ACHN (cell line): ENCODE measurements at regions not wholly inside any gene's neighbourhood (a gene's known extent, or its start where the extent isn't known, plus 50 kb on each side); places are given as distances from the start of the nearest gene placed in this dataset.
"Not testable (repeated sequence)": the region's sequence is repeated elsewhere in the genome, so short reads cannot be mapped to it uniquely, and the experiment has no call there.

Experiments
- DNase-seq: peaks from one replicate; pipeline ENCODE4 v3.0.0-alpha.2; 2015
- in situ Hi-C: cut with HindIII; loops from 2 replicates; pipeline ENCODE4 v1.10.0; 2017; ENCODE audit warnings: low sequenced_read_pairs, low pct_ligation_motif_present, low pct_unique_long_range_greater_than_20kb

DNA sequence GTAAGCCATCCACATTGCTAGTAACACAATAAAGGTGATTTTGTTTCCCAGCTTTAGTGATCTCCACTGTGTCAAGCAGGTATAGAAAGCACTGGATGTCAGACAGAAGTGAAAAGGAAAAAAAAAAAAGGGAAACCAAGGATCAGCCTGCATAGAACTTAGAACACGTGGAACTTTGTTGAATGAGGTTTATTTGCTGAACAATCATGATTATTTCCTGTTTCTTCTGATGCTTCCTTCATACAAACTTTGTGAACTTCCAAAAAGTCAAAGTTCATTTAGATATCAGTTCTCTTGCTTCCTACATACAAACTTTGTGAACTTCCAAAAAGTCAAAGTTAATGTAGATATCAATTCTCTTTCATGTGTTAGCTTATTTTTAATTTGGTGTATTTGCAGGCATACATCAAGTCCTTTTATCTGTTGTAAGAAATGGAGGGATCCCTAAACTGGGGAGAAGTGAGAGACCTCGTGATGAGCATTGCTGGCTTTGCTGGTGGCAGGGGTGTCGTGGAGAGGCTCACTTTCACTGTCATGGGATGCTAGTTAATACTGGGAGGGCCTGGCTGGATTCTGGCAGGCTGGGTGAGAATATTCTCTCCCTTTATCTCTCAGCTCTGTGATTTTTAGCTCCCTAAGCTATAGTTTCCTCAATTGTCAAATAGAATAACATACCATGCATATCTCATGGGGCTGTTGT lies 298.4 kb downstream of the INHBA start:
- DNase-seq, result no peak
- in situ Hi-C loops, result no loop called here

DNA sequence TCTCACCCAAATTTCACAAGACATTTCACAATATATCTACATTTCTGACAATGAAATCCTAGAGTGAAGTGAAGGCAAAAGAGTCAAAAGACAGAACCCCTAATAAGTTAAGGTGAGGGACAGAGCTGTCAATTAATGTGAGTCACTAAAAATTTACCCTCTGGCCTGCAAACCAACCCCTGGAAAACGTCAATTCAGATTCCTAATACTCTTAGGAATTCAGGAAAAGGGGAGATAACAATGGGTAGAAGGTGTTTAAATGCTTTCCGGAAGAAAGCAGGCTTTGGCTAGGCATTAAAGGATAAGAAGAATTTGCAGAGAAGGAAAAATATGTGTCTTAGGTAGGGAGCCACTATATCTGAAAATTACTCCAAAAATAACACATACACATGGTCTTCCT lies 299.6 kb downstream of the INHBA start:
- no peak for DNase-seq
- in situ Hi-C loops, result no loop called here

DNA sequence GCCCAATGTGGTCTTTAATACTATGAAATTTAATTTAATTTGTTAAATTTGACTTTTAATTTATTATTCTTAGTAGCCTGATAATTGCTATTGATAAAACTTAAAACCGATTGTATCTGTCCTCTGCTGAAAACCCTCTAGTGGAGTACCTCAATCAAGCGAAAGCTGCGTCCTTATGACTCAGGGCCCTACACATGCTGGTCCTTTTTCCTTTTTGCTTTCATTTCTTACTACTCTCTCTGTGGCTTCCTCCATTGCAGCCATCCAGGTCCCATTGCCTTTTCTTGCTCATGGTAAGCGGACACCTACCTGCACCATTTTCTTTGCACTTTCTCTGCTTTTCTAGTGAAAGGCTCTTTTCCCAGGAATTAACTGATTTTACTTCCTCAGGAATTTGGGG lies 301.1 kb downstream of the INHBA start:
- DNase-seq, result no peak
- in situ Hi-C loops, result no loop called here

DNA sequence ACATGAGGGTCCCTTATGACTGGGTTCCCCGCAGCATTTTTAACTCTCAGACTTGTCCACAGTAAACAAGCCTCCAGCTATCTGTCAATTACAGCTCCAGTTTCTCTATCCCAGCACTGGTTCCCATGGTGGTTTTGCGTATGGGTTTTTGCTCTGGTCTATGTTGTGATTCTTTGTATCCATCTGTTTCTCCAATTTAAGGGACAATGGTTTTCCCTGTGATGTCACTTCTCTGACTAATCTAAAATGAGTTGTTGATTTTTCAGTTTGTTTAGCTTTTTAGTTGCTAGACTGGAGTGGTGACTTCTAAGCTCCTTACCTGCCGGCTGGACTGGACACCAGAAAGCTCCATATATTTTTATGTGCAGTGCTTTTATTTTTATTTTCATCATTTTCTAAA lies 303.7 kb downstream of the INHBA start:
- no peak for DNase-seq
- in situ Hi-C loops, result no loop called here

DNA sequence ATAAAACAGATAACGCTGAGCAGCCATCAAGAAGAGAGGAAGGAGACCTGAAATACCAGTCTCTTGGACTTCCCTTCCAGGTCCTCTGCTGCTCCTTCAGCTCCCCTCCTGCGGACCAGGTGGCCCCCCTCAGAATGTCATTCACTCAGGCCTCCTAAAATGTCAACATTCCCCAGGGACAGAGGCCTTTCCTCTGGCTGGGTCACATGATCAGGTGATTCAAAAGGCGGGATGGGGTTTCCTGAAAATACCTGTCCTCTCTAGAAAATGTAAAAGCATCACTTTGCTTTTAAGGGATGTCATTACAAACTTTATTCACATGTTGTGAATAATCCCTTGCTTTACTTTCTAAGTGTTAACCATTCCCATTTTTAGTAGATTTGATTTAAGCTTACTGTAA lies 311.1 kb downstream of the INHBA start:
- in situ Hi-C loops, result no loop called here
- DNase-seq, result no peak

DNA sequence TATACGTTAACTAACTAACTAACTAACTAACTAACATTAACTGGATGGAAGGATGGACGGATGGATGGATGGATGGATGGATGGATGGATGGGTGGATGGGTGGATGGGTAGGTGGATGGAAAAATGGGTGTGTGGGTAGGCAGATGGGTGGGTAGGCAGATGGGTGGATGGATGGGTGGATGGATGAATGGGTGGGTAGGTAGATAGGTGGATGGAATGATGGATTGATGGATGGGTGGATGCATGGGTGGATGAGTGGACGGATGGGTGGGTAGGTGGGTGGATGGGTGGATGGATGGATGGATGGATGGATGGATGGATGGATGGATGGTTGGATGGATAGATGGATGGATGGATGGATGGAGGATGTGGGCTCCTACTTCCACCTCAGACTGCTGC lies 314.0 kb downstream of the INHBA start:
- DNase-seq, in situ Hi-C loops: not testable (repeated sequence)

DNA sequence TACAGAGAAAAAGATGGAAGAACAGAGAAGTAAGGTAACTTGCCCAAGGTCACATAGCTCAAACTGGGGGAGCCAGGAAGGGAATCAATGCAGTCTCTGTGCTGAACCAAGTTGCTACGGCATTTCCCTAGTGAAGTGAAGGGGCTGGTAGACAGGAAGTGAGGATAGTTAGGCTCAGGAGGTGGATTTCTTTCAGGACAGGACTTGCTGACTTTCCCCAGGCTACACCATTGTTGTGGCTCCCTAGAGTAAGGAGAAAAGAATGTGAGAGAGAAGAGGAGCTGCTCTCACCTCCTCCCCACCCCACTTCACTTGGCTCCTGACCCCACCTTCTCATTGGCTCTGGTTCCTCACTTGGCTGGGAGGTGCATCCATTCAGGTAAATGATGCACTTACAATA lies 316.9 kb downstream of the INHBA start:
- in situ Hi-C loops, result no loop called here
- DNase-seq, result no peak

DNA sequence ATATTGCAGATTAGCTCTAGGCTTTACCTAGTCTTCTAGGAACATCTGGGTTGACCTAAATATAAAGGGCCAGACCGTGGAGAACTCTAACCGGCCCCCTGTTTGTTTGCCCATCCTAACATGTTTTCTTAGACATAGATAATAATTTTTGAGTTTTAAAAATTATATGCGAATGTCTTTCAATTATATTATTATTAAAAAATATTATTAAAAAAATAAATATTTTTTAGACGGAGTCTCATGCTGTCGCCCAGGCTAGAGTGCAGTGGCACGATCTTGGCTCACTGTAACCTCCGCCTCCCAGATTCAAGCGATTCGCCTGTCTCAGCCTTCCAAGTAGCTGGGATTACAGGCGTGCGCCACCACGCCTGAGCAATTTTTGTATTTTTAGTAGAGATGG lies 318.5 kb downstream of the INHBA start:
- in situ Hi-C loops, result no loop called here

DNA sequence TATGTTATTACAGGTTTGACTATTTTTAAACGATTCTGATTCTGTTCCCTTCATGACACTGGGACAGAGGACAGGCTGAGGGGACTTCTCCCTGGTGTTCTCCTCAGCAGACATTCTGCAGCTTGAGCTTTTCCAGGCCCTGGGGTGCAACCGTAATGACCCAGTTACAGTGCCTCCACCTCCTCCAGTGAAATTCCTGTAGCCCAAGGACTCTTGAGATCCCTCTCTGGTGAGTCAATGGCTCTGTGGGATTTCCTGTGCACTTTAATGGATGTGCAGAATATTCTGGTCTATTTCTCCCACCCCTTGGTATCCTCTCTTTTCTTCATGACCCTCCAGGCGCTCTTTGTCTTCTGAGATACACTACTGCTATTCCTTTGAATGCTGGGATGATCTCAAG lies 319.3 kb downstream of the INHBA start:
- DNase-seq, result no peak
- in situ Hi-C loops, result no loop called here

More for the DNA sequence above, 318.5 kb downstream of the INHBA start:
- no peak for DNase-seq

DNA sequence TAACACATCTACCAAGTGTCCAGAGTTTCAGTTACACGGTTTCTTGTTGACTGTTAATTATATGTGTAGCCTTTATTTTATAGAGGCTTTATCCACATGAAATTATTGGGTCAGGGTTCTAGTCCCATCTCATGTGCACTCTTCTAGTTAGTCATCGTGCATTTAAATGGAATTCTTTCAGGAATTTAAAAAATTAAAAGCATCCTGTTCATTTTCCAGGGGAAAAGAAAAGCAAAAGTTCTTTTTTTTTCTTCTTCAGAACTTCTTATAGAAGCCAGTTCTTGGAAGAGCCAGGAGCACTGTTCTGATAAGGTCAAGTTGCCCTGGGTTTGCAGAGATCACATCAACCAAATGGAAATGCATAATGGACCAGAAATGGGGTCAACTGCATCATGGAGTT lies 324.7 kb downstream of the INHBA start:
- DNase-seq, result no peak
- in situ Hi-C loops, result no loop called here

DNA sequence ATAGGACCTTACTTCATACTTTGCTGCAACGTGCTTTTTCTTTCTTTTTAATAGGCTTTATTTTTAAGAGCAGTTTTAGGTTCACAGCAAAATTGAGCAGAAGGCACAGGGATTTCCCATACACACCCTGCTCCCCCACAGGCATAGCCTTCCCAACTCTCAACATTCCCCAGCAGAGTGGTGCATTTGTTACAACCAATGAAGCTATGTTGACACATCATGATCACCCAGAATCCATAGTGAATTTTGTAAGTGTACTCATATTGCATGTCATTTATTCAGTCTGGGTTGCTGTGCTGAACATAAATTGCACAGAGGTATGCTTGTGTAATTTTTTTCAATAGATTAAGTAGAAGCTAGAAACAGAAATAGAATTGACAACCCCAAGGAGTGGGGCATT lies 327.3 kb downstream of the INHBA start:
- in situ Hi-C loops, result no loop called here
- DNase-seq, result no peak

DNA sequence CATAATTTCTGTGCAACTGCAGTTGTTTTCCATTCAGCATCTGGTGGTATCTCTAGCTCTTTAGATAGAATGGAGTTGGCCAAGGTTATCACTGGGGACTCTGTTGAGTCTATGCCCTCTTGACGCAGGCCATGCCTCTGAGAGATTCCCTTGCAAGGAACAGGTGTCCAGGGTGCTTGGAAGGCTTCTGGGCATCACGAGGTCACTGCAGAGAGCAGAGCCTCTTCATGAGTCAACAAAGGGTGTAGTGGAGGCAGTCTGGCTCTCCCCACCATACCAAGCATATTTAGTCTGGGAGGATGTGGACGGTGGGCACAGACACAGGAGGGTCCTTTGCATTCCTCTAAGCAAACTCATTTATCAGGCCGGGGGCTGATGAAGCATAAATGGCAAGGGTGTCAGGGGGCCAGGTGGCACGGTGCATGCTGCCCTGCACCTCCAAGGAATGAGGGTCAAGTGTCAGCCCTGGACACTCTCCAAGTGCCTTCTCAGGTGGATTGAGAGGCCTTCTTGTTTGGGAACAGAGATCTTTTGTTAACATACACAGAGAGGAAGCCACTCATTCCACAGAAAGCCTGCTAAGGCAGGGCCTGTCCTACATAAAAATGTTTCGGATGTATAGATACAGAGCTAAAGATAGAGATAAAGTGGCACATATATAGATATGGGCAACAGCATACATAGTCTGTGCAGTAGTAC lies 328.6 kb downstream of the INHBA start:
- DNase-seq, result no peak
- in situ Hi-C loops, result no loop called here

DNA sequence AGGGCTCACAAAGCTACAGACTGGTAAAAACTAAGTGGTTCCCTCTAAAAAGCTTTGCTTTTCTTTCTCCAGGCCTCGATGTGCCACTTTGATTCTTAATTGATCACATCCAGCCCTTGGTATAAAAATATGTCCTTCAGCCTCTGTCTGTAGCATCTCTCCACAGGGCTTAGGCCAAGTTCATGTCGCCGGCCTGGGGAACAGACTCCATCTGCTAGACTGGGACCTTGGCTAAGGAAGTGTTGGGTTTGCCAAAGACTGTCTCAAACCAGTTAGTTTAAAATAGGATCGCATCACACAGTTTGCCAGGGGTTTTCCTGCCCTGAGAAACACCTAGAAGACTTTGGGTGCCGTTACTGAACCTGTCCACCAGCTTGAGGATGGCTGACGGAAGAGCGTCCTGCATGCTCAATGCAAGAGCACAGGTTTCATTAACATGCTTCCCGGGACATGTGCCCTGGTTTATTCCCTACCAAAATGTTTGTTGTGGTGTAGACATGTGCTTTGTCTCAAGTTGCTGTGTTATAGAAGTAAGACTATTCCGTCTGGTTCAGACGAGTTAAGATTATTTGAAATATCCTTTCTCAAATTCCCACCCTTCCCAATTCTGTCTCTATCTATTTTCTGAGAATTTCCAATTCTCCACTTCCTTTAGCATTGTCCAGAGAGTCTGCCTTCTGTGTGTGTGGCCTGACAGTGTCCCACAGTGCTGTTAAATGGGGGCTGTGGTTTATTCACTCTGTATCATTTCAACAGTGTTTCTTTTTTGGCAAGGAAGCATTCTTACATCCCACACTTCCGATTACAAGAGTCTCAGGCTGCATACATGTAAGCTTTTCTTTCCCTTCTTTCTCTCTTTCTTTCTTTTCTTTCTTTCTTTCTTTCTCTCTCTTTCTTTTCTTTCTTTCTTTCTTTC lies 334.7 kb downstream of the INHBA start:
- in situ Hi-C loops, result no loop called here
- DNase-seq, result no peak

DNA sequence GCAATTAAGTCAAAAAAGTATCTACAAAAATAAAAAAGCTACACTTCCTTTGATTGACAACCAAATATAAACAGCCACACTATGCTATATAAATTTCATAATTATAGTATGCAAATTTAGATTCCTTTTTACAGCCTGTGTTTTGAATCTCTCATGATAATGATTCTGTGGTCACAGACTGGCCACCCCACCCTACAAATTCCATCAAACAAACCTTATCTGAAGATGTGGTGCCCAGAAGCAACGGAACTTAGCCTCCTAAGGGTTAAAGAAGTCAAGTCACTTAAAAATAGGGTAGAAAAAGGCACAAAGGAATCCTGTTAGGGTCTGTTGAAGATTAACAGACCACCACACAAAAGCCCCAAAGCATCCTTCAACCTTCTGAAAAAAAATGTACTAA lies 351.8 kb downstream of the INHBA start:
- no peak for DNase-seq

DNA sequence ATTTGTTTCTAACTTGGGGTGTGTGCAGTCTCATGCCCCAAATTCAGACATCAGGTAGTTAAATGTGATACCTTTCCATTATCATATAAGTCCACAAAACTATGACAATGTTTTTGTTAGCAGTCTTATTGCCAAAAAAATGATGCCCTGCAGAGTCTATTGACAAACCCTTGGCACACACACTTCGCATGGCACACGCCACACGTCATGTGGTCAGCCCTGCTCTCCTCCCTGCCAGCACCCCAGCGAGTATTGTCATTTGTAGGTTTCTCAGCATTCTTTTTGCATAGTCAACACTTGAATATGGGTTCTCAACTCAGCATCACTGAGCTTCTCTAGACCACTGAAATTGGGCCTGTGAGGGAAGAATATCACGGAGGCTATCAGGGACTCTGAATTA lies 356.0 kb downstream of the INHBA start:
- DNase-seq, result no peak
- in situ Hi-C loops, result no loop called here

More for the DNA sequence above, 351.8 kb downstream of the INHBA start:
- in situ Hi-C loops, result no loop called here

DNA sequence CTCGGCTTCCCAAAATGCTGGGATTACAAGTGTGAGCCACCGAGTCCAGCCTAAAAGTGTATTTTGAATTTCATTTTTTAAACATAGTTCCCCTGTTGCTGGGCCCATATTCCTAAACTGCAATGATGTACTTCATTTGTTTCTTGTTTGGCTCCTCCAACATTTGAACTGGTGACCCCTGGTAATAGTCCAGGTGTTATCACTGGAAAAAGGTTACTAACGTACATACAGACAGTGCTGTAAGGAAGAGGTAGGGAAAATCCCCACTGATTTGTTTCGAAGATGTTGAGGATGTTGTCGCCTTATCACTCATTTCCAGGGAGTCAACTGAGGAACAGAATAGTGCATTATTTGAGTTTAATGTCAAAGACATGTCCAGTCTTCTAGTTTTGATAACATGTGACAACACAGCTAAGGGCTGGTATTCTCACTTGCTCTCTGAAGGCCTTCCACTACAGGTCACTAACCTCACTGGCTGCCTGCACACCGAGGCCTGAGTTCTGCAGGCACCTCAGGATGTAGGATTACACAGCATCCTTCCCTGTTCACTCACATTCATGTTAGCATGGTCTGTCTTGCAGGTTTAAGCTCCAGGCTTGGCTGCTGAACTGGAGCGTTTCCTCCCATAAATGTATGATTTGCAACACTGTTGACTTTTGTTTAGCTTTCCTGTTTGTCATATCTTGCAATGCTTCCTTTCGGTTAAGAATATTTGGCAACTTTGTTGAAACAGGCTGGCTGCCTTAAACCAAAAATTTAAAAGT lies 362.8 kb downstream of the INHBA start:
- DNase-seq, result no peak
- in situ Hi-C loops, result no loop called here

DNA sequence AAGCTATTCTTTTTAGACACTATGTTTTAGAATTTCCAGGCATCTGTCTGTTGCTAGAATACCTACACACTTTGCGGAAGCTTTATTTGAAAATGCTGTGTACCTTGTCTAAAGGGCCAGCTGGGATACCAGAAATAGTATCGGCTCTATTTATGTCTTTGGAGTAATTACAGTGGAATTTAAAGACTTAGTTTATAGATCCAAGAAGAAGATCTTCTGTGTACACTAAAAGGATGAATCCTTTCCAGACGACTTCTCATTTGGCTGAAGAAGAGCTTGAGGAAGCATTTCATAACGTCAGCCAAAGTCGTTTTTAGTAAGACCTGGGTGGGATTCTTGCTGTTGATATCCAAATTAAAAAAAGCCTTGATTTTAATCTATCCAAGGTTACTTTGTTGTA lies 365.9 kb downstream of the INHBA start:
- no peak for DNase-seq
- in situ Hi-C loops, result no loop called here

DNA sequence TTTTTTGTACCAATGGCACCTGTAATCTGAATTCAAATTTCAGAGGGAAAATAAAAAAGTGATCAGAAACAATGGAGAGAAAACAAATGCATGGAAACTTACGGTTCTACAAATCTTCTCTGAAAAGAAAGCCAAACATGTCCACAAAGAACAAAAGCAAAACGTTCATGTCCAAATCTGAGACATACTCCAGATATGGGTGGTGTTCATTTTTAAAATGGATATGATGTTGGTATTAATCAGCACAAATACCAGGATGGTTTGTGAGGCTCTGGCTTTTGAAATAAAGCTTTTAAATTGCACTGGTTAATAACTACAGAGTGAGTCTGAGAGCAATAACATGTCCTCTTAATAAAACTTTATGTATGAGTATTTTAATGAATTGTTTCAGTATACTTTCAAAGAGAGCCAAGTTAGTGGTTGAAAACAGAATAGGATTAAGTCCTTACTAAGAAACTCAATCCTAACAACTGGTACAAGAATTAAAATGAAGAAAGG lies 366.4 kb downstream of the INHBA start:
- in situ Hi-C loops, result no loop called here
- DNase-seq, result no peak
